ENCODE measurements at regions not wholly inside any gene's neighbourhood (a gene's known extent, or its start where the extent isn't known, plus 50 kb on each side); places are given as distances from the start of the nearest gene placed in this dataset.

GRCh38 chr9:101861472-101861871, 123.0 kb upstream of the GRIN3A start:
- Histone ChIP-seq H3F3A (ENCODE audit: low read depth) (no peaks in the 10 kb centered on the region), H3K9ac (no peak overlapping the region), H3K4me1 (no peaks in the 10 kb centered on the region), H3K4me3 (no peak overlapping the region), H3K27ac (no peak overlapping the region), H2AFZ (replicated peaks) (no peak overlapping the region), H3K36me3 (no peaks in the 10 kb centered on the region), H3K4me2 (no peak overlapping the region), H3K27me3 (no peaks in the 10 kb centered on the region), H4K20me1 (ENCODE audit: low read depth) (no peaks in the 10 kb centered on the region), H3K9me3 (ENCODE audit: low read depth) (no peaks in the 10 kb centered on the region), H3K79me2 (ENCODE audit: low read depth) (no peaks in the 10 kb centered on the region)
- H3K36me3 Mint-ChIP-seq: no peaks in the 10 kb centered on the region
- H3K9me3 Mint-ChIP-seq: no peaks in the 10 kb centered on the region
- DNase-seq (ENCODE audit: low spot score): no peak
- no peaks in the 10 kb centered on the region for H3K27me3 Mint-ChIP-seq (ENCODE audit: insufficient read depth, low read depth)
- peaks cover 16% of the 10 kb centered on the region for H3K4me1 Mint-ChIP-seq
- H3K27ac Mint-ChIP-seq: no peak overlapping the region
- TF ChIP-seq EZH2 (IDR thresholded peaks at IDR 0.05) (no peak), EZH2phosphoT487 (IDR thresholded peaks at IDR 0.05) (no peak), CTCF (IDR thresholded peaks at IDR 0.05) (no peak)
- H3K4me3 Mint-ChIP-seq: no peak overlapping the region

DNA sequence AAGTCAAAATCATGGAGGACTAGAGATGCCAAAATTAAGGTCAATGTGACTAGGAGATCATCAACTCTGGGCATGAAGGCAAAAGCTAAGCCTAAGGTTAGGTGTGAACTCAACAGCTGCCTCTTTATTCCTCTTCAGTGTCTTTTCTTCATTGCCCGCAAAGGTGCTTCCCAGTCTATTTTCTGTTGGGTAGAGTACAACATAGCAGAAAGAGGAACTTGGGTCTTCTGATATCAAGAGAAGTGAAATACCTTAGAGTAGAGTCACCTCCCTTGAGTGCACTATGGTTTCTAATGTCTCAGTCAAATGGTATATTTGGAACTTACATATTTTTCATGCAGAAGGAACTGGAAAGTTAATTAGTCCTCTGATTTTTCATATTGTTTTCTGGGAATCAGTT, 122.5 kb upstream of the GRIN3A start:
- no peak overlapping the region for H3K9ac ChIP-seq
- H2AFZ ChIP-seq (replicated peaks): no peak overlapping the region
- H3K27ac Mint-ChIP-seq: no peak overlapping the region
- no peaks in the 10 kb centered on the region for H3K36me3 ChIP-seq
- no peaks in the 10 kb centered on the region for H3K27me3 Mint-ChIP-seq (ENCODE audit: insufficient read depth, low read depth)
- H3K9me3 ChIP-seq (ENCODE audit: low read depth): no peaks in the 10 kb centered on the region
- TF ChIP-seq EZH2phosphoT487 (IDR thresholded peaks at IDR 0.05) (no peak), EZH2 (IDR thresholded peaks at IDR 0.05) (no peak), CTCF (IDR thresholded peaks at IDR 0.05) (no peak)
- no peaks in the 10 kb centered on the region for H3K36me3 Mint-ChIP-seq
- H3K9me3 Mint-ChIP-seq: no peaks in the 10 kb centered on the region
- no peaks in the 10 kb centered on the region for H3F3A ChIP-seq (ENCODE audit: low read depth)
- no peak overlapping the region for H3K4me3 Mint-ChIP-seq
- H3K79me2 ChIP-seq (ENCODE audit: low read depth): no peaks in the 10 kb centered on the region
- no peaks in the 10 kb centered on the region for H3K4me1 ChIP-seq
- H3K27me3 ChIP-seq: no peaks in the 10 kb centered on the region
- H3K4me1 Mint-ChIP-seq: peaks cover 16% of the 10 kb centered on the region
- H3K27ac ChIP-seq: no peak overlapping the region
- H3K4me3 ChIP-seq: no peak overlapping the region
- H3K4me2 ChIP-seq: no peak overlapping the region
- H4K20me1 ChIP-seq (ENCODE audit: low read depth): no peaks in the 10 kb centered on the region
- no peak for DNase-seq (ENCODE audit: low spot score)

DNA sequence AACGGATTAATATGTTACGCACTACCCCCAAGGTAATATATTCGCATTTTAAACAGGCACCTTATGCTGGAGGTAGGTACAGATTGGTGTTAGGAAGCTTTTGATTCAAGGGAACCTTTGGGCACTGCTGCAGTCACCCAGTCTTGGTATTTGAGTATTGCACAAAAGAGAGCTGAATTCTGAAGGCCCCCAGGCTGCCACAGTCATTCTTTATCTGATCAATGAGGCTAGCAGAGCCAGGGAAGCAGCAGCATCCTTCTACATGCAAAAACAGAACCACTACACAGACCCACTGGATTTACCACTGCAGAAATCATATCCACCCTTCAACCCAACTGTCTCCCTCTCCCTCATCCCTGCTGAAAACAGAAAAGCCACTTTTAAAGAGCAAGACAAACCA, 121.2 kb upstream of the GRIN3A start:
- no peaks in the 10 kb centered on the region for H3K27me3 Mint-ChIP-seq (ENCODE audit: insufficient read depth, low read depth)
- TF ChIP-seq EZH2phosphoT487 (IDR thresholded peaks at IDR 0.05) (no peak), EZH2 (IDR thresholded peaks at IDR 0.05) (no peak), CTCF (IDR thresholded peaks at IDR 0.05) (no peak)
- Histone ChIP-seq H3K27ac (no peak overlapping the region), H3K4me2 (no peak overlapping the region), H3K4me3 (no peak overlapping the region), H2AFZ (replicated peaks) (no peak overlapping the region), H3K36me3 (no peaks in the 10 kb centered on the region), H3K9me3 (ENCODE audit: low read depth) (no peaks in the 10 kb centered on the region), H3K4me1 (no peaks in the 10 kb centered on the region), H3K27me3 (no peaks in the 10 kb centered on the region), H3K79me2 (ENCODE audit: low read depth) (no peaks in the 10 kb centered on the region), H4K20me1 (ENCODE audit: low read depth) (no peaks in the 10 kb centered on the region), H3K9ac (no peak overlapping the region), H3F3A (ENCODE audit: low read depth) (no peaks in the 10 kb centered on the region)
- no peaks in the 10 kb centered on the region for H3K36me3 Mint-ChIP-seq
- no peak overlapping the region for H3K27ac Mint-ChIP-seq
- no peak for DNase-seq (ENCODE audit: low spot score)
- H3K9me3 Mint-ChIP-seq: no peaks in the 10 kb centered on the region
- H3K4me1 Mint-ChIP-seq: peaks cover 16% of the 10 kb centered on the region
- no peak overlapping the region for H3K4me3 Mint-ChIP-seq

DNA sequence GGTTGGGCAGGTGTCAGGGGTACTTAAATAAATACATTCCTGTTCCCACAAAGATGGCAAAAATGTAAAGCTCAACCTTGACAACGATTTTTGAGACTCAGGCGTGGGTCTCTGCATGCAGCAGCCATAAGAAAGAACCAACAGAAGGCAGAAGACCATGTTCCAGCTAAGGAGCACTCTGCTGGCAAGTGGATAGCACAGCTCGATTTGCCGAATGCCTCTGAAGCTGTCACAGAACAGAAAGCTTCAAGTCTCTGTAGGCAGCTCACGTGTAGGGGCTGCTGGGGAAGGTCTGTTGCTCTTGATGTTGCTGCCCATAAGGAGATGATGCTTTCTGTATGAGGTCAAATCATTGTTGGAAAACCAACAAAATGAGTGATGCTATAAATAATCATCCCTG, 119.6 kb upstream of the GRIN3A start:
- Histone ChIP-seq H3K9ac (no peak overlapping the region), H3K27me3 (no peaks in the 10 kb centered on the region), H3K4me2 (no peak overlapping the region), H3K79me2 (ENCODE audit: low read depth) (no peaks in the 10 kb centered on the region), H2AFZ (replicated peaks) (no peak overlapping the region), H3K36me3 (no peaks in the 10 kb centered on the region), H4K20me1 (ENCODE audit: low read depth) (no peaks in the 10 kb centered on the region), H3K27ac (no peak overlapping the region), H3K4me3 (no peak overlapping the region), H3K9me3 (ENCODE audit: low read depth) (no peaks in the 10 kb centered on the region), H3F3A (ENCODE audit: low read depth) (no peaks in the 10 kb centered on the region), H3K4me1 (no peaks in the 10 kb centered on the region)
- no peak for TF ChIP-seq EZH2phosphoT487 (IDR thresholded peaks at IDR 0.05)
- no peak for TF ChIP-seq EZH2 (IDR thresholded peaks at IDR 0.05)
- H3K27me3 Mint-ChIP-seq (ENCODE audit: insufficient read depth, low read depth): no peaks in the 10 kb centered on the region
- no peaks in the 10 kb centered on the region for H3K9me3 Mint-ChIP-seq
- H3K36me3 Mint-ChIP-seq: no peaks in the 10 kb centered on the region
- H3K4me1 Mint-ChIP-seq: peaks cover 5% of the 10 kb centered on the region
- no peak overlapping the region for H3K27ac Mint-ChIP-seq
- H3K4me3 Mint-ChIP-seq: no peak overlapping the region
- no peak for DNase-seq (ENCODE audit: low spot score)

All from neural progenitor cell (in vitro differentiated cells).